ENCODE measurements at regions not wholly inside any gene's neighbourhood (a gene's known extent, or its start where the extent isn't known, plus 50 kb on each side); places are given as distances from the start of the nearest gene placed in this dataset.
"Not testable (repeated sequence)": the region's sequence is repeated elsewhere in the genome, so short reads cannot be mapped to it uniquely, and the experiment has no call there.

DNA sequence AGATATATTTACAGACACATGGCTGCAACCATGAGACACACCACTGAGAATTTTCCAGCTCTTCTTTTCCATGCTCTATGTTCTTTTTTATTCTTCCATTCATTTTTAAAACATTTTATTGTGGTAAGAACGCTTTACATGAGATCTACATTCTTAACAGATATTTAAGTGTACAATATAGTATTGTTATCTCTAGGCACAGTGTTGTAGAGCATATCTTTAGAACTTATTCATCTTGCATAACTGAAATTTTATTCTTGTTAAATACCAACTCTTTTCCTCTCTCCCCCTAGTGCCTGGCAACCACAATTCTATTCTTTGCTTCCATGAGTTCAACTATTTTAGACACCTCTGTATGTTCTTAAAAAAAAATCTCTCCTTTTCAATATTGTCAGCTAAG, 67.1 kb upstream of the HABP2 start:
- Mint-ChIP-seq H3K36me3 (ENCODE audit: low read depth) (no peaks in the 10 kb centered on the region), H3K9me3 (peaks cover 26% of the 10 kb centered on the region), H3K27ac (no peak overlapping the region), H3K4me3 (no peak overlapping the region), H3K4me1 (no peaks in the 10 kb centered on the region), H3K27me3 (ENCODE audit: low read depth, poor library complexity) (peaks cover 7% of the 10 kb centered on the region)
- DNase-seq: no peak
- TF ChIP-seq, protein P1, sequence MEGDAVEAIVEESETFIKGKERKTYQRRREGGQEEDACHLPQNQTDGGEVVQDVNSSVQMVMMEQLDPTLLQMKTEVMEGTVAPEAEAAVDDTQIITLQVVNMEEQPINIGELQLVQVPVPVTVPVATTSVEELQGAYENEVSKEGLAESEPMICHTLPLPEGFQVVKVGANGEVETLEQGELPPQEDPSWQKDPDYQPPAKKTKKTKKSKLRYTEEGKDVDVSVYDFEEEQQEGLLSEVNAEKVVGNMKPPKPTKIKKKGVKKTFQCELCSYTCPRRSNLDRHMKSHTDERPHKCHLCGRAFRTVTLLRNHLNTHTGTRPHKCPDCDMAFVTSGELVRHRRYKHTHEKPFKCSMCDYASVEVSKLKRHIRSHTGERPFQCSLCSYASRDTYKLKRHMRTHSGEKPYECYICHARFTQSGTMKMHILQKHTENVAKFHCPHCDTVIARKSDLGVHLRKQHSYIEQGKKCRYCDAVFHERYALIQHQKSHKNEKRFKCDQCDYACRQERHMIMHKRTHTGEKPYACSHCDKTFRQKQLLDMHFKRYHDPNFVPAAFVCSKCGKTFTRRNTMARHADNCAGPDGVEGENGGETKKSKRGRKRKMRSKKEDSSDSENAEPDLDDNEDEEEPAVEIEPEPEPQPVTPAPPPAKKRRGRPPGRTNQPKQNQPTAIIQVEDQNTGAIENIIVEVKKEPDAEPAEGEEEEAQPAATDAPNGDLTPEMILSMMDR (IDR thresholded peaks at IDR 0.05): no peak

DNA sequence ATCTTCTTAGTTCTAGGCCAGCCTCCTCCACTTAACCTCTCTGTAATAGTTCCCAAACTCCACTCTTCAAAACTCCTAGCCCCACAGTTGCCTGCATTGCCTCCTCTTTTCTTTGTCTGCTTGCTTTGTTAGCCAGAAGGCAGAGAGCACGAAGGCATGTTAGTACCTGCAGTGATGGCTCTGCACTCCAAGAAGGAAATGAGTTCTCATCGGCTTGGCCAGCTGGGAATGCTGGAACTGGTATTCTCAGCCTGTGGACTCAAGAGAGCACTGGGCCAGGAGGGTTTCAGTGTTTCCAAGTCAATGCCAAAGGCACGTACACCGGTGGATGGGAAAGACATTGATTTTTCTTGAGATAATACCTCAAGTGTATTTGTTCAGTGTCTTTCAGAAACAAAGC, 66.3 kb upstream of the HABP2 start:
- no peak overlapping the region for H3K27ac Mint-ChIP-seq
- no peak overlapping the region for H3K4me3 Mint-ChIP-seq
- H3K36me3 Mint-ChIP-seq (ENCODE audit: low read depth): no peaks in the 10 kb centered on the region
- no peak for DNase-seq
- peaks cover 7% of the 10 kb centered on the region for H3K27me3 Mint-ChIP-seq (ENCODE audit: low read depth, poor library complexity)
- TF ChIP-seq, protein P1 (IDR thresholded peaks at IDR 0.05): no peak
- no peaks in the 10 kb centered on the region for H3K4me1 Mint-ChIP-seq
- peaks cover 20% of the 10 kb centered on the region for H3K9me3 Mint-ChIP-seq

DNA sequence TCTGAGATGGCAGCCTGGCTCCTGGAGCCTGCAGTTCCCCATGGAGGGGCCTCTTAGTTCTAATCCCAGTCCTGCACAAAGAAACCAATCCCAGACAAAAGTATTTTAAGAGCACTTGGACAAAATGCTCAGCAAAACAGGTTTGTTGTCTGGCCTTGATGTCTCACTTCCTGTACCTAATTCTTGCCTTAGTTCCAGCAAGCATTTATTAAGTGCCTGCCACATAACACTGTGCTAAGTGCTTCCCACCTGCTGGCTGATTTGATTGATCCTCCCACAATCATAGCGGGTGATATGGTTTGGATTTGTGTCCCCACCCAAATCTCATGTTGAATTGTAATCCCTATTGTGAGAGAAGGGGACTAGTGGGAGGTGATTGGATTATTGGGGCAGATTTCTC, 65.7 kb upstream of the HABP2 start:
- Mint-ChIP-seq H3K4me1 (no peaks in the 10 kb centered on the region), H3K27ac (no peak overlapping the region), H3K4me3 (no peak overlapping the region), H3K9me3 (peaks cover 14% of the 10 kb centered on the region), H3K36me3 (ENCODE audit: low read depth) (no peaks in the 10 kb centered on the region), H3K27me3 (ENCODE audit: low read depth, poor library complexity) (peaks cover 11% of the 10 kb centered on the region)
- TF ChIP-seq, protein P1 (IDR thresholded peaks at IDR 0.05): no peak
- DNase-seq: no peak

DNA sequence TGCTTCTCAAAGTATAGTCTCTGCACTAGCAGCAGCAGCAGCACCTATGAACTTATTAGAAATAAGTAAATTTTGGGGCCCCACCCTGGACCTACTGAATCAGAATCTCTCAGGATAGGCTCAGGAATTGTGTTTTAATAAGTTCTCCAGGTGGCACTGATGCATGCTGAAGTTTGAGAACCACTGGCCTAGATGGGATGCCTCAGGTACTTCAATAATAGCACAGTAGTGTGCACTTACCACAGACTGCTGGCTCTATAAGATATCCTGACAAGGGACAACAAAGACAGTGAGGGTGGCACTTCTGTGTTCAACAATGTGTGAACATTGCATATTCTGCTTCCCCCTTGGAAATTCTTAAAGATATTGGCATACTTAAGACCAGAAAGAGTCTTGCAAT, 64.7 kb upstream of the HABP2 start:
- no peak for DNase-seq
- Mint-ChIP-seq H3K4me1 (no peaks in the 10 kb centered on the region), H3K9me3 (peaks cover 7% of the 10 kb centered on the region), H3K4me3 (no peak overlapping the region), H3K27ac (no peak overlapping the region), H3K27me3 (ENCODE audit: low read depth, poor library complexity) (peaks cover 16% of the 10 kb centered on the region), H3K36me3 (ENCODE audit: low read depth) (no peaks in the 10 kb centered on the region)
- TF ChIP-seq, protein P1 (IDR thresholded peaks at IDR 0.05): no peak

DNA sequence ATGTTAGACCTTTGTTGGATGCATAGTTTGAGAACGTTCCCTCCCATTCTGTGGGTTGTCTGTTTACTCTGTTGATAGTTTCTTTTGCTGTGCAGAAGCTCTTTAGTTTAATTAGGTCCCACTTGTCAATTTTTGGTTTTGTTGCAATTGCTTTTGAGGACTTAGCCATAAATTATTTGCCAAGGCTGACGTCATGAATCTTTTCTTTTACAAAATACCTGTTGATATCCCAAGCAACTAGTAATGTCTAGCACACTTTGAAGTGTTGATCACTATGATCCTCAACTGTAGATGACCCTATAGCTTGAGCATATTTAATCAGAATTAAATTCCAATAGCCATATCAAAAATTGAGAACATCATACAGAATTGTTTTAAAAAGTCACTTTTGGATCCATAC, 63.3 kb upstream of the HABP2 start:
- peaks cover 16% of the 10 kb centered on the region for H3K27me3 Mint-ChIP-seq (ENCODE audit: low read depth, poor library complexity)
- not testable (repeated sequence) for H3K27ac Mint-ChIP-seq; H3K4me3 Mint-ChIP-seq; H3K4me1 Mint-ChIP-seq; H3K9me3 Mint-ChIP-seq; DNase-seq; H3K36me3 Mint-ChIP-seq (ENCODE audit: low read depth)

DNA sequence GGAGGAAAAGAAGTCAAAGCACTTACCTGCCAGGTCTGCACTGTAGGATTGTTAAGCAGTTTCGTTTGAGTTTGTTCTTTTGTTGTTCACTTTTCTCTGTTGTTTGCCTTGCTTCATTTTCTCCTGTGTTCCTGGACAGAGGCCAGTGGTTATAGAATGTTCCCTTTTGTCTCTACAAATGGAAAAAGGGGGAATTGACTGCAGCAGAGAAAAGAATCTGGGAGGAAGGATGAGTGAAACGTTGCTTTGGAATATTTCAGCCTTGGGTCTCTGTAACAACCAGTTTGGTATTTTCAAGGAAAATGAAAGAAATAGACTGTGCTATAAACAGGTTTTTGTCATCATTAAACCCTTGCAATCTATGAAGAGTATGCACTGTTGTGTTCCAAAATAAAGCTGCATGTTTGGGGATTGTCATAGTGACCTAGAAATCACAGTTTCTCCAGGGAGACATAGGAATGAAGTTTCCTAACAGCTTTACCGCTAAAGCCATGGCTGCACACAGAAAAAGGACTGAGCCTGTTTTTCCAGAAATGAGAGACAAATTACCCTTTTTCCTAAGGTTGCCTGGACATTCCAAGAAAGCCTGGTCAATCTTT, 60.8 kb upstream of the HABP2 start:
- H3K4me1 Mint-ChIP-seq: peaks cover 20% of the 10 kb centered on the region
- H3K27me3 Mint-ChIP-seq (ENCODE audit: low read depth, poor library complexity): peaks cover 13% of the 10 kb centered on the region

More for the DNA sequence above, 60.8 kb upstream of the HABP2 start:
- no peaks in the 10 kb centered on the region for H3K36me3 Mint-ChIP-seq (ENCODE audit: low read depth)
- TF ChIP-seq, protein P1 (IDR thresholded peaks at IDR 0.05): no peak
- no peak overlapping the region for H3K4me3 Mint-ChIP-seq
- no peak for DNase-seq
- no peak overlapping the region for H3K27ac Mint-ChIP-seq
- no peaks in the 10 kb centered on the region for H3K9me3 Mint-ChIP-seq

All from nephron progenitor cell (in vitro differentiated cells).